HepG2 (cell line): ENCODE measurements at regions not wholly inside any gene's neighbourhood (a gene's known extent, or its start where the extent isn't known, plus 50 kb on each side); places are given as distances from the start of the nearest gene placed in this dataset.

Experiments
- ATAC-seq: fragments of 200-7000 bp; cut with Tn5 transposase; 3 replicates; pipeline ENCODE4 v1.9.1; 2020; ENCODE audit warnings: mild to moderate bottlenecking, moderate library complexity
- BruUV-seq: library from RNA; stranded (reverse); fragments of 400-500 nt; replicated peaks from 2 replicates; lab custom pipeline; 2021; lab: Mats Ljungman, UMichigan
- CTCF ChIA-PET: fragments of 300-600 bp; formaldehyde crosslinking; extraction: SDS; loops from one replicate; lab custom pipeline; 2021; ENCODE audit warnings: low total read pairs, inconsistent platforms, low intra/inter-chr PET ratio; lab: Yijun Ruan, JAX
- POLR2A ChIA-PET: fragments of 350-600 bp; sonication (Branson Sonifier 250); formaldehyde crosslinking; loops from one replicate; lab custom pipeline; 2020; ENCODE audit warnings: antibody characterized with exemption, inconsistent platforms; lab: Yijun Ruan, JAX
- DNase-seq: peaks from one replicate; pipeline ENCODE4 v3.0.0-alpha.2; 2015; ENCODE audit warnings: low spot score
- FAIRE-seq: peaks from 3 replicates; lab custom pipeline; 2011; peaks lifted over from hg19 to GRCh38; lab: Jason Lieb, UNC
- H2AFZ ChIP-seq: one replicate; pipeline ENCODE4 v1.6.1; 2011; ENCODE audit warnings: low read length, inconsistent platforms
- H3K27ac ChIP-seq: fragments of 300-600 bp; 3 replicates; pipeline ENCODE4 v1.8.0; 2011; ENCODE audit warnings: mixed run types, mild to moderate bottlenecking, mixed read lengths, low read length, inconsistent platforms; ENCODE audit not compliant: insufficient read depth; ENCODE audit errors: extremely low read length
- H3K27me3 ChIP-seq, 2 experiments: fragments of 200-600 bp in 1 of 2; 2 replicates in 1 of 2; 3 replicates in 1 of 2; pipeline versions ENCODE4 v1.6.0 to v1.8.0; 2011; ENCODE audit warnings: low read length in 2 of 2, mild to moderate bottlenecking in 2 of 2, moderate library complexity in 2 of 2, inconsistent platforms in 1 of 2; ENCODE audit not compliant: insufficient read depth in 2 of 2, control insufficient read depth in 1 of 2
- H3K36me3 ChIP-seq, 2 experiments: fragments of 200-600 bp in 1 of 2; replicated peaks in 1 of 2; 2 replicates in 1 of 2; 3 replicates in 1 of 2; pipeline versions ENCODE4 v1.5.1 to v1.8.0; 2011; ENCODE audit warnings: low read length in 2 of 2, inconsistent platforms in 1 of 2; ENCODE audit not compliant: insufficient read depth in 2 of 2, control insufficient read depth in 1 of 2
- H3K4me1 ChIP-seq: 2 replicates; pipeline ENCODE4 v1.5.1; 2012; ENCODE audit warnings: low read length, inconsistent platforms; ENCODE audit not compliant: insufficient read depth
- H3K4me2 ChIP-seq: 2 replicates; pipeline ENCODE4 v1.6.0; 2011; ENCODE audit warnings: low read depth, low read length, inconsistent platforms
- H3K4me3 ChIP-seq, 3 experiments: fragments of 200-600 bp in 1 of 3; sonication (generic), shearing (Covaris generic) in 1 of 3; replicated peaks in 1 of 3; 2 replicates each; pipeline ENCODE4 v1.5.1; 2011 to 2016; ENCODE audit warnings: low read length in 3 of 3, inconsistent platforms in 2 of 3, low read depth in 2 of 3, mild to moderate bottlenecking in 2 of 3, control low read depth in 1 of 3, mixed read lengths in 1 of 3; ENCODE audit not compliant: insufficient read depth in 1 of 3
- H3K79me2 ChIP-seq: one replicate; pipeline ENCODE4 v1.6.1; 2011; ENCODE audit warnings: low read length, inconsistent platforms; ENCODE audit not compliant: insufficient read depth
- H3K9ac ChIP-seq: 2 replicates; pipeline ENCODE4 v1.6.0; 2011; ENCODE audit warnings: mild to moderate bottlenecking, low read depth, low read length, inconsistent platforms; ENCODE audit not compliant: insufficient read depth
- H3K9me3 ChIP-seq: 2 replicates; pipeline ENCODE4 v1.5.1; 2012; ENCODE audit warnings: mild to moderate bottlenecking, low read length
- H4K20me1 ChIP-seq: 2 replicates; pipeline ENCODE4 v1.6.0; 2011; ENCODE audit warnings: inconsistent platforms, mild to moderate bottlenecking, low read length, moderate library complexity; ENCODE audit not compliant: insufficient read depth
- WGBS: methylation state at CpG from one replicate; pipeline ENCODE4 v1.1.6; 2017; ENCODE audit warnings: low lambda C conversion rate; 5-methylcytosine and 5-hydroxymethylcytosine counted together
- in situ Hi-C: cut with HindIII; loops from 2 replicates; pipeline ENCODE4 v1.10.0; 2017; ENCODE audit warnings: low pct_unique_long_range_greater_than_20kb; ENCODE audit not compliant: extremely low pct_ligation_motif_present
- intact Hi-C: fragments of 100-400 bp; cut with micrococcal nuclease; formaldehyde crosslinking; loops from one replicate; pipeline ENCODE4 v1.10.0; 2022; ENCODE audit not compliant: unreplicated experiment
- TF ChIP-seq, protein P1 (sequence below): sonication (generic); formaldehyde crosslinking; IDR thresholded peaks from 2 replicates; pipeline ENCODE4 v1.4.0; 2020; ENCODE audit warnings: missing genetic modification reagents
- TF ChIP-seq, protein P2 (sequence below): IDR thresholded peaks from 2 replicates; pipeline ENCODE4 v1.6.1; 2016; ENCODE audit warnings: low read depth

DNA sequence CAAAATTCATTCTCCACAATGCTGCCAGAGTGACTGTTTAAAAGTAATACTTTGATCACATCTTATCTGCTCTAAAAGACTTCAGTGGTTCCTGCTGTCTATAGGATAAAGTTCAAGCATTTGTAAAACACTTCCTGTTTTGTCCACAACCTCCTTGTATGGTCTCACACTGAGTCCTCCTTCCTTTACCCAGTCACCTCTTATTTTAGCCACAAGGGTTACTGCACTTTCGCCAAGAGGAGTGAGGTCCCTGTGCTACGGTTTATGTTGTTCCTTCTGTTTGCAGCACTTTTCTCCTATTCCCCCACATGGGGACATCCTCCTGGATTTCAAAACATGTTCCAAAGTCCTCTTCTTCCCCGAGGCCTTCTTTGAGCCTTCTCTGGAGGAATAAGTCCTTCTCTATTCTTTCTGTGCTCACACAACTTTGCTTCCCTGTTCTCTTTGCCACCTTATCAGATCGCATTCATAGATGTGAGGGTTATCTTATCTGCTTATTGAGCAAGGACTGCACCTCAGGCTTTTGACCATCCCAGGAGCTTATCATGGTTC is 112.2 kb upstream of the NABP1 start:
- BruUV-seq = no TSS peak
- Histone ChIP-seq H3K79me2 (no peaks in the 10 kb centered on the region), H2AFZ (no peak overlapping the region), H4K20me1 (no peaks in the 10 kb centered on the region), H3K9me3 (no peaks in the 10 kb centered on the region), H3K27ac (no peak overlapping the region), H3K4me2 (peak overlapping the region; percentile 36), H3K36me3 (no peaks in the 10 kb centered on the region), H3K27me3 (no peaks in the 10 kb centered on the region), H3K4me1 (peaks cover 11% of the 10 kb centered on the region), H3K4me3 (no peak overlapping the region), H3K9ac (no peak overlapping the region)
- TF ChIP-seq, protein P1, sequence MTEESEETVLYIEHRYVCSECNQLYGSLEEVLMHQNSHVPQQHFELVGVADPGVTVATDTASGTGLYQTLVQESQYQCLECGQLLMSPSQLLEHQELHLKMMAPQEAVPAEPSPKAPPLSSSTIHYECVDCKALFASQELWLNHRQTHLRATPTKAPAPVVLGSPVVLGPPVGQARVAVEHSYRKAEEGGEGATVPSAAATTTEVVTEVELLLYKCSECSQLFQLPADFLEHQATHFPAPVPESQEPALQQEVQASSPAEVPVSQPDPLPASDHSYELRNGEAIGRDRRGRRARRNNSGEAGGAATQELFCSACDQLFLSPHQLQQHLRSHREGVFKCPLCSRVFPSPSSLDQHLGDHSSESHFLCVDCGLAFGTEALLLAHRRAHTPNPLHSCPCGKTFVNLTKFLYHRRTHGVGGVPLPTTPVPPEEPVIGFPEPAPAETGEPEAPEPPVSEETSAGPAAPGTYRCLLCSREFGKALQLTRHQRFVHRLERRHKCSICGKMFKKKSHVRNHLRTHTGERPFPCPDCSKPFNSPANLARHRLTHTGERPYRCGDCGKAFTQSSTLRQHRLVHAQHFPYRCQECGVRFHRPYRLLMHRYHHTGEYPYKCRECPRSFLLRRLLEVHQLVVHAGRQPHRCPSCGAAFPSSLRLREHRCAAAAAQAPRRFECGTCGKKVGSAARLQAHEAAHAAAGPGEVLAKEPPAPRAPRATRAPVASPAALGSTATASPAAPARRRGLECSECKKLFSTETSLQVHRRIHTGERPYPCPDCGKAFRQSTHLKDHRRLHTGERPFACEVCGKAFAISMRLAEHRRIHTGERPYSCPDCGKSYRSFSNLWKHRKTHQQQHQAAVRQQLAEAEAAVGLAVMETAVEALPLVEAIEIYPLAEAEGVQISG (CRISPR knock-in tag) = no peak
- TF ChIP-seq, protein P2, sequence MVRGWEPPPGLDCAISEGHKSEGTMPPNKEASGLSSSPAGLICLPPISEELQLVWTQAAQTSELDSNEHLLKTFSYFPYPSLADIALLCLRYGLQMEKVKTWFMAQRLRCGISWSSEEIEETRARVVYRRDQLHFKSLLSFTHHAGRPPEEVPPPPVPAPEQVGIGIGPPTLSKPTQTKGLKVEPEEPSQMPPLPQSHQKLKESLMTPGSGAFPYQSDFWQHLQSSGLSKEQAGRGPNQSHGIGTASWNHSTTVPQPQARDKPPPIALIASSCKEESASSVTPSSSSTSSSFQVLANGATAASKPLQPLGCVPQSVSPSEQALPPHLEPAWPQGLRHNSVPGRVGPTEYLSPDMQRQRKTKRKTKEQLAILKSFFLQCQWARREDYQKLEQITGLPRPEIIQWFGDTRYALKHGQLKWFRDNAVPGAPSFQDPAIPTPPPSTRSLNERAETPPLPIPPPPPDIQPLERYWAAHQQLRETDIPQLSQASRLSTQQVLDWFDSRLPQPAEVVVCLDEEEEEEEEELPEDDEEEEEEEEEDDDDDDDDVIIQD (CRISPR knock-in tag) = 0 out of 2 replicates have a peak, but pooled peaks have one; percentile 3
- intact Hi-C loops (loop anchor here (1.0 to 2.0 kb wide), 4 partner anchors 113 to 597 kb away; partner anchors contain the start of gene NABP1), in situ Hi-C loops (loop anchor here (5.0 kb wide), 1 partner anchor 127 kb away; no protein-coding TSS in a partner anchor)
- 2% methylated on average over 4 of the region's 4 CpGs for WGBS
- ATAC-seq (peak; percentile 70), FAIRE-seq (no peak), DNase-seq (no peak)
- CTCF ChIA-PET = interaction anchor here (0.6 to 3.5 kb wide), 2 partner anchors 125 to 633 kb away, joined by 4 to 58 read pairs; no protein-coding TSS in a partner anchor
- POLR2A ChIA-PET = interaction anchor here (2.1 kb wide), 1 partner anchor 112 kb away, joined by 7 read pairs; the partner anchor contains the start of gene NABP1
